Keratinocyte (primary cell): ENCODE measurements at regions not wholly inside any gene's neighbourhood (a gene's known extent, or its start where the extent isn't known, plus 50 kb on each side); places are given as distances from the start of the nearest gene placed in this dataset.

ENCODE experiments used
- DNase-seq: peaks from one replicate; pipeline ENCODE4 v3.0.0-alpha.2; 2011; ENCODE audit warnings: low read depth, missing footprints, low spot score
- FAIRE-seq: peaks from 2 replicates; lab custom pipeline; 2011; peaks lifted over from hg19 to GRCh38; lab: Jason Lieb, UNC
- H2AFZ ChIP-seq: 2 replicates; pipeline ENCODE4 v1.6.0; 2012; ENCODE audit warnings: low read length, control low read depth, inconsistent platforms; ENCODE audit not compliant: control insufficient read depth
- H3K27ac ChIP-seq: 2 replicates; pipeline ENCODE4 v1.5.1; 2011; ENCODE audit warnings: low read length; ENCODE audit not compliant: control insufficient read depth, insufficient read depth
- H3K27me3 ChIP-seq: 3 replicates; pipeline ENCODE4 v1.6.0; 2011; ENCODE audit warnings: low read length; ENCODE audit not compliant: control insufficient read depth, insufficient read depth; ENCODE audit errors: extremely low read depth
- H3K36me3 ChIP-seq, 2 experiments: 2 replicates in 1 of 2; 3 replicates in 1 of 2; pipeline ENCODE4 v1.5.1; 2011; ENCODE audit warnings: low read length in 2 of 2, mild to moderate bottlenecking in 1 of 2; ENCODE audit not compliant: control insufficient read depth in 2 of 2, insufficient read depth in 2 of 2; ENCODE audit errors: extremely low read depth in 1 of 2
- H3K4me1 ChIP-seq: 3 replicates; pipeline ENCODE4 v1.5.1; 2011; ENCODE audit warnings: low read length; ENCODE audit not compliant: control insufficient read depth, insufficient read depth; ENCODE audit errors: extremely low read depth
- H3K4me2 ChIP-seq: 3 replicates; pipeline ENCODE4 v1.6.0; 2011; ENCODE audit warnings: low read depth, low read length; ENCODE audit not compliant: control insufficient read depth, insufficient read depth; ENCODE audit errors: extremely low read depth
- H3K4me3 ChIP-seq, 3 experiments: fragments of 200-600 bp in 1 of 3; sonication (generic) in 1 of 3; 2 replicates in 2 of 3; 3 replicates in 1 of 3; pipeline ENCODE4 v1.5.1; 2011 to 2016; ENCODE audit warnings: low read length in 3 of 3, mild to moderate bottlenecking in 3 of 3, control low read depth in 2 of 3, inconsistent platforms in 1 of 3, low read depth in 1 of 3, mixed read lengths in 1 of 3, mixed run types in 1 of 3, moderate library complexity in 1 of 3; ENCODE audit not compliant: control insufficient read depth in 2 of 3, insufficient read depth in 2 of 3; ENCODE audit errors: extremely low read depth in 1 of 3
- H3K79me2 ChIP-seq: 2 replicates; pipeline ENCODE4 v1.6.0; 2012; ENCODE audit warnings: low read length; ENCODE audit not compliant: control insufficient read depth, insufficient read depth
- H3K9ac ChIP-seq: 3 replicates; pipeline ENCODE4 v1.6.0; 2011; ENCODE audit warnings: low read length; ENCODE audit not compliant: control insufficient read depth, insufficient read depth; ENCODE audit errors: extremely low read depth
- H3K9me1 ChIP-seq: 3 replicates; pipeline ENCODE4 v1.6.0; 2011; ENCODE audit warnings: low read length; ENCODE audit not compliant: control insufficient read depth, insufficient read depth; ENCODE audit errors: extremely low read depth
- H3K9me3 ChIP-seq: 2 replicates; pipeline ENCODE4 v1.5.1; 2012; ENCODE audit warnings: low read depth, low read length; ENCODE audit not compliant: control insufficient read depth
- H4K20me1 ChIP-seq: 3 replicates; pipeline ENCODE4 v1.6.0; 2011; ENCODE audit warnings: low read length; ENCODE audit not compliant: control insufficient read depth, insufficient read depth; ENCODE audit errors: extremely low read depth
- EZH2 ChIP-seq: IDR thresholded peaks from one replicate; pipeline ENCODE4 v1.6.1; 2012; ENCODE audit warnings: inconsistent platforms, mild to moderate bottlenecking, low read length, moderate library complexity
- dilution Hi-C: fragments of 300-500 bp; cut with MboI; formaldehyde crosslinking; loops from one replicate; pipeline ENCODE4 v1.7.0; 2020; ENCODE audit warnings: low sequenced_read_pairs; ENCODE audit not compliant: extremely low pct_ligation_motif_present
- TF ChIP-seq, protein P1 (sequence below), 3 experiments: IDR thresholded peaks in 1 of 3; conservative IDR thresholded peaks in 1 of 3; optimal IDR thresholded peaks in 1 of 3; 2 replicates in 2 of 3; 3 replicates in 1 of 3; pipeline versions ENCODE3 to v1.5.1; 2011; ENCODE audit warnings: low read length in 3 of 3, mild to moderate bottlenecking in 3 of 3, moderate library complexity in 2 of 3, control low read depth in 1 of 3, inconsistent platforms in 1 of 3; ENCODE audit not compliant: insufficient read depth in 2 of 3; ENCODE audit errors: extremely low read depth in 1 of 3

DNA sequence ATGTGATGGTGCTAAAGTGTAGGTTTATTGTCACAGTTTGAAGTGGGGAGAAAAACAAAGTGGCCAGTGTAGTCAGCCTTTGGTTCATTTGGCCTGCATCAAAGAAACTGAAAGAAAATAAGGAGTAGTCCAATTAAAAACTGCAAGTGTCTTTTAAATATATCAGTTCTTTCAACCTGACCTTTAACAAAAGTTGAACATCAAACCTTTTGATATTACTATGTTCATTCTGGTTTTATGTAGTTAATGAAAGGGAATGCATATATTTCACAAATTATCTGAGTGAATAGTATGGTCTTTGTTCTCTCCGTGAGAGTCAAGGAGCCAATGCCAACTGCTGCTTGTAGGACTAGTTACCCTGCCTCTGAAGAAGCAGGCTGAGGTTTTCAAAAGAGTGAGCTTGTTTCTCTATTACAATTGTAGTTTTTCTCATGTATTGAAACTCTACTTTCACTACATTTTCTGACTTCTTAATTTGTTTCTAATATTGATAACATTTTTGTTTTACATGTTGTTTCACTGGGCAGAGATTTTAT, 1160.8 kb upstream of the LRRTM3 start:
- H3K36me3 ChIP-seq: no peaks in the 10 kb centered on the region
- FAIRE-seq (no peak), DNase-seq (no peak)
- no peaks in the 10 kb centered on the region for H3K27me3 ChIP-seq
- dilution Hi-C loops: no loop called here
- no peak overlapping the region for H3K4me2 ChIP-seq
- H3K4me3 ChIP-seq: no peak overlapping the region
- TF ChIP-seq, protein P1, sequence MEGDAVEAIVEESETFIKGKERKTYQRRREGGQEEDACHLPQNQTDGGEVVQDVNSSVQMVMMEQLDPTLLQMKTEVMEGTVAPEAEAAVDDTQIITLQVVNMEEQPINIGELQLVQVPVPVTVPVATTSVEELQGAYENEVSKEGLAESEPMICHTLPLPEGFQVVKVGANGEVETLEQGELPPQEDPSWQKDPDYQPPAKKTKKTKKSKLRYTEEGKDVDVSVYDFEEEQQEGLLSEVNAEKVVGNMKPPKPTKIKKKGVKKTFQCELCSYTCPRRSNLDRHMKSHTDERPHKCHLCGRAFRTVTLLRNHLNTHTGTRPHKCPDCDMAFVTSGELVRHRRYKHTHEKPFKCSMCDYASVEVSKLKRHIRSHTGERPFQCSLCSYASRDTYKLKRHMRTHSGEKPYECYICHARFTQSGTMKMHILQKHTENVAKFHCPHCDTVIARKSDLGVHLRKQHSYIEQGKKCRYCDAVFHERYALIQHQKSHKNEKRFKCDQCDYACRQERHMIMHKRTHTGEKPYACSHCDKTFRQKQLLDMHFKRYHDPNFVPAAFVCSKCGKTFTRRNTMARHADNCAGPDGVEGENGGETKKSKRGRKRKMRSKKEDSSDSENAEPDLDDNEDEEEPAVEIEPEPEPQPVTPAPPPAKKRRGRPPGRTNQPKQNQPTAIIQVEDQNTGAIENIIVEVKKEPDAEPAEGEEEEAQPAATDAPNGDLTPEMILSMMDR (optimal IDR thresholded peaks at IDR 0.05 in 1 of 3, IDR thresholded peaks at IDR 0.05 in 1 of 3, conservative IDR thresholded peaks at IDR 0.05 in 1 of 3; ENCODE audit: extremely low read depth in 1 of 3, insufficient read depth in 2 of 3, low read length in 3 of 3): no peak
- TF ChIP-seq EZH2: no peak
- no peaks in the 10 kb centered on the region for H3K9me1 ChIP-seq
- no peaks in the 10 kb centered on the region for H3K9me3 ChIP-seq
- no peak overlapping the region for H3K27ac ChIP-seq
- no peak overlapping the region for H2AFZ ChIP-seq
- no peaks in the 10 kb centered on the region for H3K79me2 ChIP-seq
- H3K9ac ChIP-seq: no peak overlapping the region
- H3K4me1 ChIP-seq: no peaks in the 10 kb centered on the region
- no peaks in the 10 kb centered on the region for H4K20me1 ChIP-seq

DNA sequence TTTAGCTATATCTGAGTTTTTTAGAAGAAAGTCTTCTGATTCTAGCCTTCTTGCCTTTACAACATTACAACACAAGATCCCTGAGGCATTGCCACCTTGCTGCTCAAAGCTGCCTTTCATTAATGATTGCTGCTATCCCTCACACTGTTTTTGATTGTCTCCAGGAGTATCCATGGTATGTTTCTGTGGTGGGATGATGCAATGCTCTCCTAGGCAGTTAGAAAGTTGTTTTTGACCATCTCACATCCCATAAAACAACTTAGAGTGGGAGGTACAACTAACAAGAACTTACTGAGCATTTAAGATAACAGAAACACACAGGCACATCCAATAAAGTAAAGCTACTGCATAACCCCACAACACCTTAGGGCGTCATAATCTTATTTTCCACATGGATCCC, 1156.0 kb upstream of the LRRTM3 start:
- Histone ChIP-seq H3K4me1 (no peaks in the 10 kb centered on the region), H3K36me3 (no peaks in the 10 kb centered on the region), H3K9me1 (no peaks in the 10 kb centered on the region), H3K27ac (no peak overlapping the region), H2AFZ (no peak overlapping the region), H4K20me1 (no peaks in the 10 kb centered on the region), H3K9me3 (no peaks in the 10 kb centered on the region), H3K79me2 (no peaks in the 10 kb centered on the region), H3K4me2 (no peak overlapping the region), H3K4me3 (no peak overlapping the region), H3K9ac (no peak overlapping the region), H3K27me3 (no peaks in the 10 kb centered on the region)
- no peak for DNase-seq
- dilution Hi-C loops: no loop called here
- TF ChIP-seq, protein P1 (optimal IDR thresholded peaks at IDR 0.05 in 1 of 3, IDR thresholded peaks at IDR 0.05 in 1 of 3, conservative IDR thresholded peaks at IDR 0.05 in 1 of 3; ENCODE audit: extremely low read depth in 1 of 3, insufficient read depth in 2 of 3, low read length in 3 of 3): no peak
- TF ChIP-seq EZH2: no peak
- no peak for FAIRE-seq
